HL-60 (cell line): ENCODE measurements at regions not wholly inside any gene's neighbourhood (a gene's known extent, or its start where the extent isn't known, plus 50 kb on each side); places are given as distances from the start of the nearest gene placed in this dataset.

Experiments used
- DNase-seq, 2 experiments: peaks; one replicate each; pipeline ENCODE4 v3.0.0-alpha.2; 2010 to 2020; ENCODE audit warnings: low read depth in 1 of 2, low spot score in 1 of 2
- H3K27ac ChIP-seq: fragments of 250-450 bp; sonication (Bioruptor Pico); replicated peaks from 2 replicates; pipeline ENCODE4 v1.5.1; 2020; ENCODE audit warnings: mild to moderate bottlenecking, moderate library complexity
- H3K27me3 ChIP-seq: fragments of 250-450 bp; sonication (Bioruptor Pico); 2 replicates; pipeline ENCODE4 v1.5.1; 2021; ENCODE audit warnings: mild to moderate bottlenecking, moderate library complexity; ENCODE audit not compliant: insufficient read depth, poor library complexity, severe bottlenecking
- H3K4me3 ChIP-seq: replicated peaks from 2 replicates; pipeline ENCODE4 v1.5.1; 2011; ENCODE audit warnings: mild to moderate bottlenecking, control low read depth, low read length; ENCODE audit not compliant: insufficient read depth
- CTCF ChIP-seq: IDR thresholded peaks from one replicate; pipeline ENCODE4 v1.5.1; 2011; ENCODE audit warnings: low read length, control low read depth, inconsistent platforms; ENCODE audit not compliant: insufficient read depth
- GABPA ChIP-seq: IDR thresholded peaks from 2 replicates; pipeline ENCODE4 v1.6.1; 2012; ENCODE audit warnings: low read depth
- POLR2AphosphoS5 ChIP-seq: IDR thresholded peaks from 2 replicates; pipeline ENCODE4 v1.6.1; 2012; ENCODE audit warnings: low read depth
- REST ChIP-seq: IDR thresholded peaks from 2 replicates; pipeline ENCODE4 v1.6.1; 2012; ENCODE audit warnings: low read depth; ENCODE audit not compliant: insufficient replicate concordance
- SPI1 ChIP-seq: IDR thresholded peaks from 2 replicates; pipeline ENCODE4 v1.6.1; 2012; ENCODE audit warnings: low read depth, mild to moderate bottlenecking, borderline replicate concordance

- no peak for DNase-seq
- H3K27ac ChIP-seq = no peak overlapping the region
- H3K4me3 ChIP-seq = no peak overlapping the region
- H3K27me3 ChIP-seq = no peaks in the 10 kb centered on the region
- TF ChIP-seq SPI1 = no peak
- TF ChIP-seq CTCF = no peak
- TF ChIP-seq GABPA = no peak
- TF ChIP-seq POLR2AphosphoS5 = no peak
- no peak for TF ChIP-seq REST
Observed at GRCh38 chrY:15404551-15404950, 880.2 kb downstream of the NLGN4Y start.

GRCh38 chrY:15415165-15415564, 890.8 kb downstream of the NLGN4Y start:
- no peak for DNase-seq
- no peak for TF ChIP-seq CTCF
- TF ChIP-seq SPI1 = no peak
- no peak for TF ChIP-seq GABPA
- no peak for TF ChIP-seq POLR2AphosphoS5
- no peak for TF ChIP-seq REST
- no peak overlapping the region for H3K4me3 ChIP-seq
- H3K27ac ChIP-seq = no peak overlapping the region
- no peaks in the 10 kb centered on the region for H3K27me3 ChIP-seq

GRCh38 chrY:15418613-15419012, 894.3 kb downstream of the NLGN4Y start:
- Histone ChIP-seq H3K27ac (no peak overlapping the region), H3K27me3 (no peaks in the 10 kb centered on the region), H3K4me3 (no peak overlapping the region)
- no peak for DNase-seq
- no peak for TF ChIP-seq REST
- no peak for TF ChIP-seq POLR2AphosphoS5
- TF ChIP-seq CTCF = no peak
- no peak for TF ChIP-seq SPI1
- no peak for TF ChIP-seq GABPA
